ENCODE measurements at regions not wholly inside any gene's neighbourhood (a gene's known extent, or its start where the extent isn't known, plus 50 kb on each side); places are given as distances from the start of the nearest gene placed in this dataset.
A peak's percentile ranks its signal among the peaks of the same experiment; 100 is the strongest.
"Not testable (repeated sequence)": the region's sequence is repeated elsewhere in the genome, so short reads cannot be mapped to it uniquely, and the experiment has no call there.

DNA sequence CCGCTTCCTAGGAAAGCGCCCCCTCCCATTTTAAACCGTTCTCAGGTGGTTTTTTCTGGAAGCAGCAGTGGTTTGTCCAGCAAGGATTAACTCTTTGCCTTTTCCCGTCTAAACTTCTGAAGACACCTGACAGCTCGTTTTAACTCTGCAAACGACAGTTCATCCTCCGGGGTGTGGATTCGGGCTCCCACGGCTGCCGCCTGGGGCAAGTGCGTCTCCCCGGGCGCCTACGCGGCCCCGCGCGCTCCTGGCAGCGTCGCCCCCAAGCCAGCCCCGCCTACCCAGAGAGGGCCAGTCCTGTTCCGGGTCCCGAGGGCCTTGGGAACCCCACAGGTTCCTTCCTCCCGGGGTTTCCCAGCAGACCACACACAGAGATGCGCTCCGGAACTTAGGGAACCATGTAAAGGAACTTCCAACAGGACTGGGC, 54.4 kb downstream of the PRR18 start:
- TF ChIP-seq, protein P1, sequence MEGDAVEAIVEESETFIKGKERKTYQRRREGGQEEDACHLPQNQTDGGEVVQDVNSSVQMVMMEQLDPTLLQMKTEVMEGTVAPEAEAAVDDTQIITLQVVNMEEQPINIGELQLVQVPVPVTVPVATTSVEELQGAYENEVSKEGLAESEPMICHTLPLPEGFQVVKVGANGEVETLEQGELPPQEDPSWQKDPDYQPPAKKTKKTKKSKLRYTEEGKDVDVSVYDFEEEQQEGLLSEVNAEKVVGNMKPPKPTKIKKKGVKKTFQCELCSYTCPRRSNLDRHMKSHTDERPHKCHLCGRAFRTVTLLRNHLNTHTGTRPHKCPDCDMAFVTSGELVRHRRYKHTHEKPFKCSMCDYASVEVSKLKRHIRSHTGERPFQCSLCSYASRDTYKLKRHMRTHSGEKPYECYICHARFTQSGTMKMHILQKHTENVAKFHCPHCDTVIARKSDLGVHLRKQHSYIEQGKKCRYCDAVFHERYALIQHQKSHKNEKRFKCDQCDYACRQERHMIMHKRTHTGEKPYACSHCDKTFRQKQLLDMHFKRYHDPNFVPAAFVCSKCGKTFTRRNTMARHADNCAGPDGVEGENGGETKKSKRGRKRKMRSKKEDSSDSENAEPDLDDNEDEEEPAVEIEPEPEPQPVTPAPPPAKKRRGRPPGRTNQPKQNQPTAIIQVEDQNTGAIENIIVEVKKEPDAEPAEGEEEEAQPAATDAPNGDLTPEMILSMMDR (IDR thresholded peaks at IDR 0.05; ENCODE audit: low read depth, low read length, missing control alignments): no peak
- DNase-seq (ENCODE audit: low read depth): no peak
- H3K4me3 ChIP-seq (ENCODE audit: low read depth, low read length): no peak overlapping the region

DNA sequence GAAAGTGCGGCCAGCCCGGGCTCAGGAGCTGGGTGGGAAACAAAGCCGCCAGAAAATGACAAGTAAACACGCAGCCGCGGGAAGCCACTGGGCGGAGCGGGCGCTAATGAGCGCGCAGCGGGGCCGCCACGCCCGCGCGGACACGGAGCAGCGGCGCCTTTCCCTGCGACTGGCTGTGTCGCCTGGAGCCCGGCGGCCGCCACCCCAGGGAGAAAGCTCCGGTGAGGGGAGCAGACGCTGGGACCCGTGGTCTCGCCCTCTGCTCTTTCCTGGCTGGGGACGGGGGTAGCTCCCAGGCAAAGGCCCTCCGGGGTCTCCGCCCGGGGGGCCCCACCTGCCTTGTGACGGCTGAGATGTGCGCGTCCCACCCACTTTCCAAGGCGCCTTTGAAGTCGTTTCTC, 54.9 kb downstream of the PRR18 start:
- H3K4me3 ChIP-seq (ENCODE audit: low read depth, low read length): peak overlapping the region; percentile 16
- TF ChIP-seq, protein P1 (IDR thresholded peaks at IDR 0.05; ENCODE audit: low read depth, low read length, missing control alignments): no peak
- no peak for DNase-seq (ENCODE audit: low read depth)

DNA sequence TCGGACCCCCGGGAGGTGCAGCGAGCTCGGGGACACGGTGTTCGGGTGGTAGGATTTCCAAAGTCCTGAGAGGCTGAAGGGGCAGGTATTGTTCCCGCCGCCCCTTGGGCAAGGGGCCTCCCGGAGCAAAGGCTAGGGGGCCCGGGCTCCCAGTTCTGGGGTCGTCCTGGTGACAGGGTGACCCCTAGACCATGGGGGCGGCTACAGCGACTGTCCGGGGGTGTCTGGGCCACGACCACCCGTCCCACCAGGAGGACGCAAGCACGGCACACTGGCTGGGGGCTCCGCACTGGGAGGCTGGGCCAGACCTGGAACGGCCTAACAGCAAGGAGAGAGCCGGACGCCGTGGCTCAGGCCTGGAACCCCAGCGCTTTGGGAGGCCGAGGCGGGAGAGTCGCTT, 55.6 kb downstream of the PRR18 start:
- TF ChIP-seq, protein P1 (IDR thresholded peaks at IDR 0.05; ENCODE audit: low read depth, low read length, missing control alignments): no peak
- H3K4me3 ChIP-seq (ENCODE audit: low read depth, low read length): no peak overlapping the region
- DNase-seq (ENCODE audit: low read depth): no peak

DNA sequence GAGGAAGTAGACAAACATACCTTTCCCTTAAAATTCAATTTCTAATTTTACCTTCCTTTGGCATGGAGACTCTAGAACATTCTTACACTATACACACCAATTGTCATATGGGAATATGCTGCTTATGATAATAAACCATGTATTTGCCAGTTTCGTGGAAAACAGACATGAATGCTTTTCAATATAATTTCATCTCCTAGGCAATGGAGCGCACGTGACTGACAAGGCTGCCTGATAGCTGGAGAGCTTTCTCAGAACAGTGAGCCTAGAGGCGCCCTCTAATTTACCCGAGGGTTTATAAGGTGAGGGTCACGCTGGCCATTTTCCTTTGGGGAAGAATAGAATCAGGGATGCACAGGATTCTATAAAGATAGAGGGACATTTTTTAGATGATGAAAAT, 56.5 kb downstream of the PRR18 start:
- no peak overlapping the region for H3K4me3 ChIP-seq (ENCODE audit: low read depth, low read length)
- DNase-seq (ENCODE audit: low read depth): no peak
- TF ChIP-seq, protein P1 (IDR thresholded peaks at IDR 0.05; ENCODE audit: low read depth, low read length, missing control alignments): no peak

DNA sequence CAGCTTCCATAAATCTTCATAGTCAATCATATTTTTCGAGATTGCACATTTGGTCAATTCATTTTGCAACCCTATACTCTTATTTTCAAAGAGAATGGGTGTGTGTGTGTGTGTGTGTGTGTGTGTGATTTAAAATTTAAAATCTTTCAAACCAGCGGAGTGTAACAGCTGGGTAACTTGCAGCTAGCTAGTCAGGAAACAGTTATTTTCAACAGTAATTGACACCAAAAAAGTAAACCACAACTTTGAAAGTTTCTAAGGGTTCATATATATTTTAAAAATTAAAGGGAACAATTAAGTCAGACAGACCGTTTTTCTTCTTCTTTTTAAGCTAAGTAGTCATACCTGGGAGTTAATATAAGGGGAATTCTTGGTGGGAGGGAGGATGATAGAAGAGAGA, 57.0 kb downstream of the PRR18 start:
- TF ChIP-seq, protein P1 (IDR thresholded peaks at IDR 0.05; ENCODE audit: low read depth, low read length, missing control alignments): no peak
- no peak overlapping the region for H3K4me3 ChIP-seq (ENCODE audit: low read depth, low read length)
- DNase-seq (ENCODE audit: low read depth): no peak

DNA sequence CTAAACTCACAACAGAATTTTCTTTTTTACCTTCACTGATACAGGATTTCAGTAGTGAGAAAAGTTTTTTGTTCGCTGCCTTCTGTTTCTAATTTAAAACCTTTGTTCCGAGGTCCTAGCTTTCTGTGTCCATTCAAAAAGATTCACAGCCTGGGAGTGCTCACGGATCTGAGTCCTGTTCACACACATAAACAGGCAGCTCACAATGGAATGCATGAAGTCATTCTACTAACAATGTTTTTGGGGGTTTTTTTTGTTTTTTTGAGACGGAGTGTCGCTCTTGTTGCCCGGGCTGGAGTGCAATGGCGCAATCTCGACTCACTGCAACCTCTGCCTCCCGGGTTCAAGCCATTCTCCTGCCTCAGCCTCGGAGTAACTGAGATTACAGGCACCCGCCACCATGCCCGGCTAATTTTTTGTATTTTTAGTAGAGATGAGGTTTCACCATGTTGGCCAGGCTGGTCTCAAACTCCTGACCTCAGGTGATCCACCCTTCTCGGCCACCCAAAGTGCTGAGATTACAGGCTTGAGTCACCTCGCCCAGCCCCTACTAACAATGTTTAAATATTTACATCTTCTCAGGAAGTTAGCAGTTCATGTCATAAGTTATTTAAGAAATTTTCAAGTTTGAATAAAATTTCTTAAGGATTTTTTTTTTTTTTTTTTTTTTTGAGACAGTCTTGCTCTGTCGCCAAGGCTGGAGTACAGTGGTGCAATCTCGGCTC, 59.0 kb downstream of the PRR18 start:
- not testable (repeated sequence) for H3K4me3 ChIP-seq (ENCODE audit: low read depth, low read length)

DNA sequence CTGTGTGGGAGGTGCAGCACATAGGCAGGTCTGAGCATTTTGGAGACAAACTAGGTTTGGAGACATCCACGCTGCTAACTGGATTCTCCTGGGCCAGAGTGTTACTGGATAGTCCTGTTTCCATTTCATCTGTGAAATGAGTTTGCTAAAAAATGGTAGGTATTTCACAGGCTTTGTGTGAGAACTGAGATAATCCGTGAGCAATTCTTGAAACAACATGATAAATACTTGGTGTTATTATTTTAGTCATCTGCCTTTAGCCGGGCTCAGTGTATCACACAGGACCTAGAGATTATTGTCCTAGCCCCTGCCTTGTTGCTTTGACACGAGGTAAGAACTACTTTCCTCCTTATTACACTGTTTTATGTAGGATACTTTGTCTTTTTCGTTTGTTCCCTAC, 63.0 kb downstream of the PRR18 start:
- no peak for DNase-seq (ENCODE audit: low read depth)
- TF ChIP-seq, protein P1 (IDR thresholded peaks at IDR 0.05; ENCODE audit: low read depth, low read length, missing control alignments): no peak
- no peak overlapping the region for H3K4me3 ChIP-seq (ENCODE audit: low read depth, low read length)

More for the DNA sequence above, 59.0 kb downstream of the PRR18 start:
- not testable (repeated sequence) for DNase-seq (ENCODE audit: low read depth)

Measured in GM12864 (cell line).